ENCODE measurements at regions not wholly inside any gene's neighbourhood (a gene's known extent, or its start where the extent isn't known, plus 50 kb on each side); places are given as distances from the start of the nearest gene placed in this dataset.

GRCh38 chrY:19816920-19817319 is 72.4 kb upstream of the KDM5D start:
- Mint-ChIP-seq H3K4me1 (peaks cover 0 to 14% of the 10 kb centered on the region in 2 donors), H3K36me3 (no peaks in the 10 kb centered on the region), H3K9me3 (no peaks in the 10 kb centered on the region), H3K27me3 (peaks cover 0 to 6% of the 10 kb centered on the region in 2 donors), H3K27ac (no peak overlapping the region), H3K4me3 (peak overlapping the region in 1 of 2 donors; percentile 70)
- DNase-seq = no peak
- peak in 1 of 2 donors; percentile 58 for ATAC-seq (replicated peaks)

GRCh38 chrY:19816053-19816823 is 71.7 kb upstream of the KDM5D start:
- ATAC-seq (replicated peaks) (peak in 1 of 2 donors; percentile 33), DNase-seq (no peak)
- H3K27me3 Mint-ChIP-seq = peaks cover 0 to 6% of the 10 kb centered on the region in 2 donors
- H3K4me3 Mint-ChIP-seq = peak overlapping the region in 1 of 2 donors; percentile 81
- peaks cover 0 to 14% of the 10 kb centered on the region in 2 donors for H3K4me1 Mint-ChIP-seq
- H3K9me3 Mint-ChIP-seq = no peaks in the 10 kb centered on the region
- H3K27ac Mint-ChIP-seq = no peak overlapping the region
- H3K36me3 Mint-ChIP-seq = no peaks in the 10 kb centered on the region
